ENCODE measurements at regions not wholly inside any gene's neighbourhood (a gene's known extent, or its start where the extent isn't known, plus 50 kb on each side); places are given as distances from the start of the nearest gene placed in this dataset.
"Not testable (repeated sequence)": the region's sequence is repeated elsewhere in the genome, so short reads cannot be mapped to it uniquely, and the experiment has no call there.

GRCh38 chr4:189600718-189601435, 339.8 kb upstream of the FRG1 start:
- Histone ChIP-seq H2BK15ac (ENCODE audit: low read depth, poor library complexity, severe bottlenecking) (no peak overlapping the region), H3K27me3 (ENCODE audit: control insufficient read depth in 1 of 2, insufficient read depth in 1 of 2, low read length in 2 of 2) (no peaks in the 10 kb centered on the region), H3K23ac (ENCODE audit: low read length in 2 of 2) (no peak overlapping the region), H3K9ac (ENCODE audit: low read length) (no peak overlapping the region), H3K9me3 (ENCODE audit: control insufficient read depth, low read length) (peaks cover 10% of the 10 kb centered on the region), H4K8ac (ENCODE audit: low read length) (no peak overlapping the region), H3K4me3 (ENCODE audit: insufficient read depth in 1 of 2, low read depth in 1 of 2, low read length in 2 of 2) (no peak overlapping the region), H2AK5ac (ENCODE audit: low read length, severe bottlenecking) (no peak overlapping the region), H3K27ac (ENCODE audit: low read length, poor library complexity, severe bottlenecking) (no peak overlapping the region), H3K36me3 (ENCODE audit: control insufficient read depth in 1 of 2, insufficient read depth in 2 of 2, low read depth in 1 of 2, low read length in 2 of 2) (no peaks in the 10 kb centered on the region), H2BK120ac (ENCODE audit: low read depth, low read length) (no peak overlapping the region), H3K14ac (ENCODE audit: low read length in 2 of 2) (no peak overlapping the region), H2BK5ac (ENCODE audit: low read depth, low read length, poor library complexity, severe bottlenecking) (no peak overlapping the region), H3K79me1 (replicated peaks; ENCODE audit: low read length, poor library complexity, severe bottlenecking) (no peaks in the 10 kb centered on the region), H2AFZ (ENCODE audit: low read depth, low read length) (no peak overlapping the region), H3K4ac (ENCODE audit: low read depth in 1 of 2, low read length in 2 of 2) (no peak overlapping the region), H4K91ac (ENCODE audit: low read length) (no peak overlapping the region), H2BK12ac (ENCODE audit: low read length in 2 of 2) (no peak overlapping the region), H3K18ac (ENCODE audit: low read depth in 1 of 2, low read length in 2 of 2) (no peak overlapping the region), H3K4me1 (ENCODE audit: control insufficient read depth, insufficient read depth, low read depth, low read length) (no peaks in the 10 kb centered on the region), H3K4me2 (ENCODE audit: low read length, poor library complexity, severe bottlenecking) (no peak overlapping the region)
- DNase-seq = peak; percentile 82
- 17% methylated on average over 12 of the region's 13 CpGs for WGBS

DNA sequence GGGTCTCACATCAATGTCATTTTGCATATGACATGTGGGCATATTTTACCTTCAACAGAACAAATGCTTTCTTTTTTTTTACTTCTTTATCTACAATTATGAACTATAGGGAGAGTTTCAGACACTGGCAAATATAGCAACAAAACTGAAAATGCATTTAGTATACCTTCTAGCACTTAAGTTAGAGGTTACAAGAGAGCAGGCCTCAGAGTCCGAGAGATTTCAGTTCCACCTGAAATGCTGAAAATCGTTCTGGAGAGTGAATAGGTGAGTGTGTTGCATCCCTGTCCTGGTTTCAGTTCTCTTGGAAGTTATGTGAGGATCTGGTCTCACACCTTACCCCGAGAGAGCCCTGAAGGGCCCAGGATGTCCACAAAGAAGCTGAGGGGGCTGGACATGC, 337.8 kb upstream of the FRG1 start:
- not testable (repeated sequence) for H2BK15ac ChIP-seq (ENCODE audit: low read depth, poor library complexity, severe bottlenecking); H2BK5ac ChIP-seq (ENCODE audit: low read depth, low read length, poor library complexity, severe bottlenecking); H3K14ac ChIP-seq (ENCODE audit: low read length in 2 of 2); H3K36me3 ChIP-seq (ENCODE audit: control insufficient read depth in 1 of 2, insufficient read depth in 2 of 2, low read depth in 1 of 2, low read length in 2 of 2); H3K4me2 ChIP-seq (ENCODE audit: low read length, poor library complexity, severe bottlenecking); H3K4me3 ChIP-seq (ENCODE audit: insufficient read depth in 1 of 2, low read depth in 1 of 2, low read length in 2 of 2); H4K8ac ChIP-seq (ENCODE audit: low read length); H2BK120ac ChIP-seq (ENCODE audit: low read depth, low read length); H3K9me3 ChIP-seq (ENCODE audit: control insufficient read depth, low read length); H3K4ac ChIP-seq (ENCODE audit: low read depth in 1 of 2, low read length in 2 of 2); H3K27ac ChIP-seq (ENCODE audit: low read length, poor library complexity, severe bottlenecking); H4K91ac ChIP-seq (ENCODE audit: low read length); H3K27me3 ChIP-seq (ENCODE audit: control insufficient read depth in 1 of 2, insufficient read depth in 1 of 2, low read length in 2 of 2); H3K79me1 ChIP-seq (replicated peaks; ENCODE audit: low read length, poor library complexity, severe bottlenecking); H2BK12ac ChIP-seq (ENCODE audit: low read length in 2 of 2); H3K4me1 ChIP-seq (ENCODE audit: control insufficient read depth, insufficient read depth, low read depth, low read length); H3K23ac ChIP-seq (ENCODE audit: low read length in 2 of 2); H3K18ac ChIP-seq (ENCODE audit: low read depth in 1 of 2, low read length in 2 of 2); H2AFZ ChIP-seq (ENCODE audit: low read depth, low read length); H3K9ac ChIP-seq (ENCODE audit: low read length); H2AK5ac ChIP-seq (ENCODE audit: low read length, severe bottlenecking); DNase-seq
- WGBS = 56% methylated on average over 2 of the region's 3 CpGs

- H2AK5ac ChIP-seq (ENCODE audit: low read length, severe bottlenecking); H2BK15ac ChIP-seq (ENCODE audit: low read depth, poor library complexity, severe bottlenecking); H4K91ac ChIP-seq (ENCODE audit: low read length); H3K4ac ChIP-seq (ENCODE audit: low read depth in 1 of 2, low read length in 2 of 2); H3K9ac ChIP-seq (ENCODE audit: low read length); H3K18ac ChIP-seq (ENCODE audit: low read depth in 1 of 2, low read length in 2 of 2); H3K27ac ChIP-seq (ENCODE audit: low read length, poor library complexity, severe bottlenecking); H3K79me1 ChIP-seq (replicated peaks; ENCODE audit: low read length, poor library complexity, severe bottlenecking); H3K9me3 ChIP-seq (ENCODE audit: control insufficient read depth, low read length); H2AFZ ChIP-seq (ENCODE audit: low read depth, low read length); H3K27me3 ChIP-seq (ENCODE audit: control insufficient read depth in 1 of 2, insufficient read depth in 1 of 2, low read length in 2 of 2); H3K14ac ChIP-seq (ENCODE audit: low read length in 2 of 2); H3K4me1 ChIP-seq (ENCODE audit: control insufficient read depth, insufficient read depth, low read depth, low read length); H3K36me3 ChIP-seq (ENCODE audit: control insufficient read depth in 1 of 2, insufficient read depth in 2 of 2, low read depth in 1 of 2, low read length in 2 of 2); H2BK5ac ChIP-seq (ENCODE audit: low read depth, low read length, poor library complexity, severe bottlenecking); H3K23ac ChIP-seq (ENCODE audit: low read length in 2 of 2); H2BK120ac ChIP-seq (ENCODE audit: low read depth, low read length); H4K8ac ChIP-seq (ENCODE audit: low read length); H3K4me3 ChIP-seq (ENCODE audit: insufficient read depth in 1 of 2, low read depth in 1 of 2, low read length in 2 of 2); H3K4me2 ChIP-seq (ENCODE audit: low read length, poor library complexity, severe bottlenecking); H2BK12ac ChIP-seq (ENCODE audit: low read length in 2 of 2): not testable (repeated sequence)
- DNase-seq = peak; percentile 11
- whole genome bisulfite sequencing = 52% methylated on average over 2 of the region's 4 CpGs
Observed at GRCh38 chr4:189610571-189610970, 330.1 kb upstream of the FRG1 start.

DNA sequence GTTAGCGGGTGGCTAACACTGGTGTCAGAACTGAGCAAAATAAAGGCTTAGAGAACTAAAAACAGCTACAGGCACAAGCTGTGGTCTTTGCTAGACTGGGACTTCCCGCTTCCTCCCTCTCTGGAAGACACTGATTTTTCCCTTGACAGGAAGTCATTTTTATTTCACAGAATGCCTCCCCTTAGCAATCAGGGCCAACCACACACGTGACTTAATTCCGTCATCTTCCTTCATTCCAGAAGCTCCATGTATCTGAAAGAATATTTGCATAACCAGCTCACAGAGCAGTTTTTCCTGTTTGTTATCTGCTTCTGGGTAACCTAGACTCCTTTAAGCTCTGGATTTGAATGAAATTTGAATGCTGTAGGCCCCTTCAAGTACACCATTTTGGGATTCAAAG, 327.5 kb upstream of the FRG1 start:
- Histone ChIP-seq H3K9ac (ENCODE audit: low read length) (no peak overlapping the region), H3K14ac (ENCODE audit: low read length in 2 of 2) (no peak overlapping the region), H4K91ac (ENCODE audit: low read length) (no peak overlapping the region), H3K4me3 (ENCODE audit: insufficient read depth in 1 of 2, low read depth in 1 of 2, low read length in 2 of 2) (no peak overlapping the region), H3K27ac (ENCODE audit: low read length, poor library complexity, severe bottlenecking) (no peak overlapping the region), H3K36me3 (ENCODE audit: control insufficient read depth in 1 of 2, insufficient read depth in 2 of 2, low read depth in 1 of 2, low read length in 2 of 2) (no peaks in the 10 kb centered on the region), H2AFZ (ENCODE audit: low read depth, low read length) (no peak overlapping the region), H4K8ac (ENCODE audit: low read length) (no peak overlapping the region), H3K9me3 (ENCODE audit: control insufficient read depth, low read length) (peaks cover 2% of the 10 kb centered on the region), H2AK5ac (ENCODE audit: low read length, severe bottlenecking) (no peak overlapping the region), H3K18ac (ENCODE audit: low read depth in 1 of 2, low read length in 2 of 2) (no peak overlapping the region), H3K4me1 (ENCODE audit: control insufficient read depth, insufficient read depth, low read depth, low read length) (no peaks in the 10 kb centered on the region), H3K79me1 (replicated peaks; ENCODE audit: low read length, poor library complexity, severe bottlenecking) (no peaks in the 10 kb centered on the region), H2BK120ac (ENCODE audit: low read depth, low read length) (no peak overlapping the region), H3K4me2 (ENCODE audit: low read length, poor library complexity, severe bottlenecking) (no peak overlapping the region), H2BK12ac (ENCODE audit: low read length in 2 of 2) (no peak overlapping the region), H2BK5ac (ENCODE audit: low read depth, low read length, poor library complexity, severe bottlenecking) (no peak overlapping the region), H3K27me3 (ENCODE audit: control insufficient read depth in 1 of 2, insufficient read depth in 1 of 2, low read length in 2 of 2) (no peaks in the 10 kb centered on the region), H2BK15ac (ENCODE audit: low read depth, poor library complexity, severe bottlenecking) (no peak overlapping the region), H3K4ac (ENCODE audit: low read depth in 1 of 2, low read length in 2 of 2) (no peak overlapping the region), H3K23ac (ENCODE audit: low read length in 2 of 2) (no peak overlapping the region)
- WGBS = 71% methylated on average over 3 of the region's 4 CpGs
- DNase-seq = peak; percentile 16
